Peyer's patch (tissue), 4 donors: ENCODE measurements at regions not wholly inside any gene's neighbourhood (a gene's known extent, or its start where the extent isn't known, plus 50 kb on each side); places are given as distances from the start of the nearest gene placed in this dataset.

Source experiments
- CTCF ChIP-seq, 6 experiments: fragments of 450-650 bp in 4 of 6; fragments of 200-600 bp in 2 of 6; sonication (generic) in 1 of 6; IDR thresholded peaks; one replicate each; pipeline ENCODE4 v1.5.1; 2017 to 2019; ENCODE audit warnings: antibody characterized with exemption in 6 of 6, mild to moderate bottlenecking in 3 of 6, moderate library complexity in 1 of 6
- POLR2A ChIP-seq, 2 donors: fragments of 450-650 bp; IDR thresholded peaks; one replicate each; pipeline ENCODE4 v1.5.1; 2017; ENCODE audit warnings: antibody characterized with exemption in 2 of 2, mild to moderate bottlenecking in 2 of 2, moderate library complexity in 2 of 2

GRCh38 chrY:16645449-16645848 is 1234.6 kb downstream of the CDY2B start:
- no peak for TF ChIP-seq CTCF (IDR thresholded peaks at IDR 0.05)
- no peak for TF ChIP-seq POLR2A (IDR thresholded peaks at IDR 0.05)
